Neural progenitor cell (in vitro differentiated cells): ENCODE measurements at regions not wholly inside any gene's neighbourhood (a gene's known extent, or its start where the extent isn't known, plus 50 kb on each side); places are given as distances from the start of the nearest gene placed in this dataset.

Experiments used
- EZH2 ChIP-seq: fragments of 200-600 bp; sonication (generic); IDR thresholded peaks from 2 replicates; pipeline ENCODE4 v1.6.1; 2017; ENCODE audit warnings: antibody characterized with exemption, mild to moderate bottlenecking, moderate library complexity
- TF ChIP-seq, protein P1 (sequence below): fragments of 200-600 bp; sonication (generic); IDR thresholded peaks from 2 replicates; pipeline ENCODE4 v1.5.1; 2017; ENCODE audit warnings: antibody characterized with exemption, mild to moderate bottlenecking

DNA sequence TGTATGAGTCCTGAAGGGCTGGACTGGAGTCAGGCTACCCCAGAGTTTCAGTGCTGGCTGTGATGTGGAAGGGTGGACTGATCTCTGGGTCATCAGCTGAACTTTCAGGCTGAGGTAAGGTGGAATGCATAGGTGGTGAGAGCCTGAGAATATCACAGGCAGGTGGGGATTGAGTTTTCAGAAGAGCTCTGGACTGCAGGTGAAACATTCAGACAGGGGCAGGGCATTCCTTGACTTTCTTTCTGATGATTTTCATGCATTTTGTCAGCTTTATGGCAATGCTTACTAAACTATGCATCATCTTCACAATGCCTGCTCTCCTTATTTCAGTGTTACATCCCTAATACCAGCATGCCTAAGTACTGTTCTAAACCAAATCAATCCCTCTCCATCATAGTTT, 755.0 kb downstream of the KCNA4 start:
- TF ChIP-seq, protein P1, sequence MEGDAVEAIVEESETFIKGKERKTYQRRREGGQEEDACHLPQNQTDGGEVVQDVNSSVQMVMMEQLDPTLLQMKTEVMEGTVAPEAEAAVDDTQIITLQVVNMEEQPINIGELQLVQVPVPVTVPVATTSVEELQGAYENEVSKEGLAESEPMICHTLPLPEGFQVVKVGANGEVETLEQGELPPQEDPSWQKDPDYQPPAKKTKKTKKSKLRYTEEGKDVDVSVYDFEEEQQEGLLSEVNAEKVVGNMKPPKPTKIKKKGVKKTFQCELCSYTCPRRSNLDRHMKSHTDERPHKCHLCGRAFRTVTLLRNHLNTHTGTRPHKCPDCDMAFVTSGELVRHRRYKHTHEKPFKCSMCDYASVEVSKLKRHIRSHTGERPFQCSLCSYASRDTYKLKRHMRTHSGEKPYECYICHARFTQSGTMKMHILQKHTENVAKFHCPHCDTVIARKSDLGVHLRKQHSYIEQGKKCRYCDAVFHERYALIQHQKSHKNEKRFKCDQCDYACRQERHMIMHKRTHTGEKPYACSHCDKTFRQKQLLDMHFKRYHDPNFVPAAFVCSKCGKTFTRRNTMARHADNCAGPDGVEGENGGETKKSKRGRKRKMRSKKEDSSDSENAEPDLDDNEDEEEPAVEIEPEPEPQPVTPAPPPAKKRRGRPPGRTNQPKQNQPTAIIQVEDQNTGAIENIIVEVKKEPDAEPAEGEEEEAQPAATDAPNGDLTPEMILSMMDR, result no peak
- TF ChIP-seq EZH2, result no peak
